Fibroblast of the aortic adventitia (primary cell): ENCODE measurements at regions not wholly inside any gene's neighbourhood (a gene's known extent, or its start where the extent isn't known, plus 50 kb on each side); places are given as distances from the start of the nearest gene placed in this dataset.

Experiments used
- DNase-seq: peaks from one replicate; pipeline ENCODE4 v3.0.0-alpha.2; 2010; ENCODE audit warnings: low read depth
- H3K4me3 ChIP-seq: 2 replicates; pipeline ENCODE4 v1.5.1; 2011; ENCODE audit warnings: low read depth, mild to moderate bottlenecking, control low read depth, low read length, moderate library complexity
- CTCF ChIP-seq: IDR thresholded peaks from 2 replicates; pipeline ENCODE4 v1.5.1; 2011; ENCODE audit warnings: mild to moderate bottlenecking, low read length, control low read depth, inconsistent platforms; ENCODE audit not compliant: insufficient read depth

GRCh38 chr9:87294126-87294525, 203.5 kb upstream of the DAPK1 start:
- DNase-seq: no peak
- H3K4me3 ChIP-seq: no peak overlapping the region
- no peak for TF ChIP-seq CTCF

- no peak overlapping the region for H3K4me3 ChIP-seq
- no peak for TF ChIP-seq CTCF
- no peak for DNase-seq
Measured at GRCh38 chr9:87300915-87301314, 196.8 kb upstream of the DAPK1 start.

GRCh38 chr9:87301371-87301770, 196.3 kb upstream of the DAPK1 start:
- no peak for TF ChIP-seq CTCF
- no peak overlapping the region for H3K4me3 ChIP-seq
- DNase-seq: no peak

- H3K4me3 ChIP-seq: no peak overlapping the region
- no peak for DNase-seq
- no peak for TF ChIP-seq CTCF
Measured at GRCh38 chr9:87305151-87305550, 192.5 kb upstream of the DAPK1 start.

GRCh38 chr9:87306006-87306405, 191.7 kb upstream of the DAPK1 start:
- no peak for TF ChIP-seq CTCF

GRCh38 chr9:87307848-87308247, 189.8 kb upstream of the DAPK1 start:
- no peak overlapping the region for H3K4me3 ChIP-seq
- TF ChIP-seq CTCF: no peak
- DNase-seq: no peak

More at GRCh38 chr9:87306006-87306405, 191.7 kb upstream of the DAPK1 start:
- DNase-seq: no peak
- no peak overlapping the region for H3K4me3 ChIP-seq

GRCh38 chr9:87309236-87309635, 188.4 kb upstream of the DAPK1 start:
- no peak for DNase-seq
- no peak overlapping the region for H3K4me3 ChIP-seq
- no peak for TF ChIP-seq CTCF
